SK-N-SH (cell line): ENCODE measurements at regions not wholly inside any gene's neighbourhood (a gene's known extent, or its start where the extent isn't known, plus 50 kb on each side); places are given as distances from the start of the nearest gene placed in this dataset.

Experiments used
- CTCF ChIA-PET: fragments of 300-600, 350-600 bp; formaldehyde crosslinking; extraction: SDS; loops from one replicate; lab custom pipeline; 2021; lab: Yijun Ruan, JAX
- POLR2A ChIA-PET: fragments of 350-600 bp; sonication (Branson Sonifier 250); formaldehyde crosslinking; extraction: SDS; loops from one replicate; lab custom pipeline; 2020; ENCODE audit warnings: antibody characterized with exemption, inconsistent platforms; lab: Yijun Ruan, JAX
- DNase-seq: peaks from one replicate; pipeline ENCODE4 v3.0.0; 2012
- H2AFZ ChIP-seq: fragments of 200-600 bp; sonication (generic); 2 replicates; pipeline ENCODE4 v1.8.1; 2016; ENCODE audit warnings: antibody characterized with exemption, mild to moderate bottlenecking, low read depth
- H3F3A ChIP-seq: fragments of 200-600 bp; sonication (generic); replicated peaks from 2 replicates; pipeline ENCODE3; 2016; ENCODE audit warnings: antibody characterized with exemption, mild to moderate bottlenecking; ENCODE audit not compliant: insufficient read depth
- H3K27ac ChIP-seq, 2 experiments: fragments of 200-500 bp in 1 of 2; fragments of 200-600 bp in 1 of 2; sonication (Bioruptor generic) in 1 of 2; sonication (generic), shearing (Covaris generic) in 1 of 2; 2 replicates each; pipeline versions ENCODE4 v1.5.1 to v1.6.1; 2014 to 2016; ENCODE audit warnings: low read depth in 2 of 2, inconsistent platforms in 1 of 2, low read length in 1 of 2, mild to moderate bottlenecking in 1 of 2, mixed read lengths in 1 of 2
- H3K27me3 ChIP-seq: fragments of 200-600 bp; sonication (generic), shearing (Covaris generic); 2 replicates; pipeline ENCODE4 v1.6.1; 2016; ENCODE audit warnings: mixed run types; ENCODE audit not compliant: insufficient read depth
- H3K36me3 ChIP-seq, 2 experiments: fragments of 200-500 bp in 1 of 2; fragments of 200-600 bp in 1 of 2; sonication (Bioruptor generic) in 1 of 2; sonication (generic) in 1 of 2; replicated peaks in 1 of 2; 2 replicates each; pipeline versions ENCODE3 to v1.5.1; 2014 to 2016; ENCODE audit warnings: low read length in 1 of 2, mild to moderate bottlenecking in 1 of 2; ENCODE audit not compliant: insufficient read depth in 2 of 2, control insufficient read depth in 1 of 2
- H3K4me1 ChIP-seq, 2 experiments: fragments of 200-500 bp in 1 of 2; fragments of 200-600 bp in 1 of 2; sonication (Bioruptor generic) in 1 of 2; sonication (generic), shearing (Covaris generic) in 1 of 2; 2 replicates each; pipeline versions ENCODE4 v1.5.1 to v1.6.1; 2014 to 2016; ENCODE audit warnings: low read depth in 1 of 2, low read length in 1 of 2, mixed run types in 1 of 2; ENCODE audit not compliant: insufficient read depth in 2 of 2, control insufficient read depth in 1 of 2
- H3K4me2 ChIP-seq: fragments of 200-600 bp; sonication (generic), shearing (Covaris generic); 2 replicates; pipeline ENCODE4 v1.6.1; 2017; ENCODE audit warnings: mixed run types
- H3K4me3 ChIP-seq, 2 experiments: fragments of 200-500 bp in 1 of 2; fragments of 200-600 bp in 1 of 2; sonication (Bioruptor generic) in 1 of 2; sonication (generic), shearing (Covaris generic) in 1 of 2; 2 replicates each; pipeline versions ENCODE4 v1.5.1 to v1.8.1; 2014 to 2016; ENCODE audit warnings: low read depth in 2 of 2, inconsistent platforms in 1 of 2, low read length in 1 of 2, mild to moderate bottlenecking in 1 of 2, mixed read lengths in 1 of 2, moderate library complexity in 1 of 2
- H3K79me2 ChIP-seq: fragments of 200-600 bp; sonication (generic); 2 replicates; pipeline ENCODE4 v1.8.1; 2017; ENCODE audit warnings: mild to moderate bottlenecking; ENCODE audit not compliant: insufficient read depth
- H3K9ac ChIP-seq: fragments of 200-600 bp; sonication (generic); 2 replicates; pipeline ENCODE4 v1.6.1; 2017; ENCODE audit warnings: mixed run types
- H3K9me2 ChIP-seq: fragments of 200-600 bp; sonication (generic); 2 replicates; pipeline ENCODE4 v1.6.1; 2017; ENCODE audit warnings: mixed run types
- H3K9me3 ChIP-seq: fragments of 200-600 bp; sonication (generic); 2 replicates; pipeline ENCODE4 v1.6.1; 2017; ENCODE audit warnings: mixed run types, mild to moderate bottlenecking, moderate library complexity
- H4K20me1 ChIP-seq: fragments of 200-600 bp; sonication (generic); 2 replicates; pipeline ENCODE4 v1.6.1; 2017; ENCODE audit warnings: mild to moderate bottlenecking, mixed run types; ENCODE audit not compliant: insufficient read depth
- EP300 ChIP-seq, 2 experiments: IDR thresholded peaks; 2 replicates each; pipeline versions ENCODE4 v1.4.0 to v1.6.1; 2012; ENCODE audit warnings: borderline replicate concordance in 1 of 2, low read depth in 1 of 2, low read length in 1 of 2
- FOSL2 ChIP-seq: IDR thresholded peaks from 2 replicates; pipeline ENCODE4 v1.4.0; 2012; ENCODE audit warnings: low read depth, mild to moderate bottlenecking, moderate library complexity, borderline replicate concordance
- FOXJ3 ChIP-seq: sonication (generic); formaldehyde crosslinking; IDR thresholded peaks from 2 replicates; pipeline ENCODE4 v1.5.1; 2020; ENCODE audit warnings: mild to moderate bottlenecking, missing genetic modification reagents
- FOXM1 ChIP-seq: IDR thresholded peaks from 2 replicates; pipeline ENCODE4 v1.4.0; 2012; ENCODE audit warnings: low read depth, mild to moderate bottlenecking
- IRF3 ChIP-seq: fragments of 150-350 bp; IDR thresholded peaks from 2 replicates; pipeline ENCODE4 v1.6.1; 2016; ENCODE audit warnings: mild to moderate bottlenecking, low read depth, low read length
- JUND ChIP-seq: IDR thresholded peaks from 2 replicates; pipeline ENCODE4 v1.4.0; 2012
- MXI1 ChIP-seq: IDR thresholded peaks from 2 replicates; pipeline ENCODE4 v1.6.1; 2012; ENCODE audit warnings: mild to moderate bottlenecking, low read depth, low read length, improper control_type of control experiment
- NFIC ChIP-seq: IDR thresholded peaks from 2 replicates; pipeline ENCODE4 v1.4.0; 2012; ENCODE audit warnings: borderline replicate concordance
- RXRA ChIP-seq: IDR thresholded peaks from 2 replicates; pipeline ENCODE4 v1.4.0; 2012; ENCODE audit warnings: low read depth, mild to moderate bottlenecking, borderline replicate concordance
- TCF12 ChIP-seq: IDR thresholded peaks from 2 replicates; pipeline ENCODE4 v1.4.0; 2012
- YY1 ChIP-seq: IDR thresholded peaks from 2 replicates; pipeline ENCODE4 v1.4.0; 2012; ENCODE audit warnings: low read depth, mild to moderate bottlenecking
- ZBTB33 ChIP-seq: IDR thresholded peaks from 2 replicates; pipeline ENCODE4 v1.4.0; 2012; ENCODE audit warnings: low read depth, borderline replicate concordance
- WGBS: methylation state at CpG from one replicate; pipeline ENCODE4 v1.1.6; 2017; ENCODE audit warnings: low lambda C conversion rate; 5-methylcytosine and 5-hydroxymethylcytosine counted together
- TF ChIP-seq, protein P1 (sequence below): fragments of 150-350 bp; IDR thresholded peaks from 2 replicates; pipeline ENCODE4 v1.6.1; 2017; ENCODE audit warnings: antibody characterized with exemption, low read length, low read depth, borderline replicate concordance
- TF ChIP-seq, protein P2 (sequence below): IDR thresholded peaks from 2 replicates; pipeline ENCODE4 v1.6.1; 2012; ENCODE audit warnings: mild to moderate bottlenecking, low read depth, low read length, moderate library complexity
- TF ChIP-seq, protein P3 (sequence below): IDR thresholded peaks from 2 replicates; pipeline ENCODE4; 2012

DNA sequence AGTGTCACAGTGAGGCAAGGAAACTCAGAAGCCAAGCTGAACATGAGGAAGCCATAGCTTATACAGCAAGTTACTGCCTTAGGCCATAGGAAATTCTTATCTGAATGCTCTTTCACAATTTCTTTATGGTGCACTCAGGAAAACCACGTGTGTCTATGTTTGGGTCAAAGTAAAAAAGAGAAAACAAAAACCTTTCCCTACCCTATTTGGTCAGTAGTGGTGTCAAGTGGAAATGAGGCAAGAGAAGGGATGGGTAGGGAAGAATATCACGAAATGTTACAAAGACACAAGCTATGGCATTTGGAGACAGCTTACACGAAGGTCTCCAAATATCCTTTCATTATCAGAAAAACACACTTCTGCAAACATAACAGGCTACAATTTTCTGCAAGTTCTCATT lies 83.4 kb upstream of the INPP4B start (continued):
- TF ChIP-seq, protein P1, sequence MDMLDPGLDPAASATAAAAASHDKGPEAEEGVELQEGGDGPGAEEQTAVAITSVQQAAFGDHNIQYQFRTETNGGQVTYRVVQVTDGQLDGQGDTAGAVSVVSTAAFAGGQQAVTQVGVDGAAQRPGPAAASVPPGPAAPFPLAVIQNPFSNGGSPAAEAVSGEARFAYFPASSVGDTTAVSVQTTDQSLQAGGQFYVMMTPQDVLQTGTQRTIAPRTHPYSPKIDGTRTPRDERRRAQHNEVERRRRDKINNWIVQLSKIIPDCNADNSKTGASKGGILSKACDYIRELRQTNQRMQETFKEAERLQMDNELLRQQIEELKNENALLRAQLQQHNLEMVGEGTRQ, result no peak
- TF ChIP-seq, protein P2, sequence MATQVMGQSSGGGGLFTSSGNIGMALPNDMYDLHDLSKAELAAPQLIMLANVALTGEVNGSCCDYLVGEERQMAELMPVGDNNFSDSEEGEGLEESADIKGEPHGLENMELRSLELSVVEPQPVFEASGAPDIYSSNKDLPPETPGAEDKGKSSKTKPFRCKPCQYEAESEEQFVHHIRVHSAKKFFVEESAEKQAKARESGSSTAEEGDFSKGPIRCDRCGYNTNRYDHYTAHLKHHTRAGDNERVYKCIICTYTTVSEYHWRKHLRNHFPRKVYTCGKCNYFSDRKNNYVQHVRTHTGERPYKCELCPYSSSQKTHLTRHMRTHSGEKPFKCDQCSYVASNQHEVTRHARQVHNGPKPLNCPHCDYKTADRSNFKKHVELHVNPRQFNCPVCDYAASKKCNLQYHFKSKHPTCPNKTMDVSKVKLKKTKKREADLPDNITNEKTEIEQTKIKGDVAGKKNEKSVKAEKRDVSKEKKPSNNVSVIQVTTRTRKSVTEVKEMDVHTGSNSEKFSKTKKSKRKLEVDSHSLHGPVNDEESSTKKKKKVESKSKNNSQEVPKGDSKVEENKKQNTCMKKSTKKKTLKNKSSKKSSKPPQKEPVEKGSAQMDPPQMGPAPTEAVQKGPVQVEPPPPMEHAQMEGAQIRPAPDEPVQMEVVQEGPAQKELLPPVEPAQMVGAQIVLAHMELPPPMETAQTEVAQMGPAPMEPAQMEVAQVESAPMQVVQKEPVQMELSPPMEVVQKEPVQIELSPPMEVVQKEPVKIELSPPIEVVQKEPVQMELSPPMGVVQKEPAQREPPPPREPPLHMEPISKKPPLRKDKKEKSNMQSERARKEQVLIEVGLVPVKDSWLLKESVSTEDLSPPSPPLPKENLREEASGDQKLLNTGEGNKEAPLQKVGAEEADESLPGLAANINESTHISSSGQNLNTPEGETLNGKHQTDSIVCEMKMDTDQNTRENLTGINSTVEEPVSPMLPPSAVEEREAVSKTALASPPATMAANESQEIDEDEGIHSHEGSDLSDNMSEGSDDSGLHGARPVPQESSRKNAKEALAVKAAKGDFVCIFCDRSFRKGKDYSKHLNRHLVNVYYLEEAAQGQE, result no peak
- TF ChIP-seq, protein P3, sequence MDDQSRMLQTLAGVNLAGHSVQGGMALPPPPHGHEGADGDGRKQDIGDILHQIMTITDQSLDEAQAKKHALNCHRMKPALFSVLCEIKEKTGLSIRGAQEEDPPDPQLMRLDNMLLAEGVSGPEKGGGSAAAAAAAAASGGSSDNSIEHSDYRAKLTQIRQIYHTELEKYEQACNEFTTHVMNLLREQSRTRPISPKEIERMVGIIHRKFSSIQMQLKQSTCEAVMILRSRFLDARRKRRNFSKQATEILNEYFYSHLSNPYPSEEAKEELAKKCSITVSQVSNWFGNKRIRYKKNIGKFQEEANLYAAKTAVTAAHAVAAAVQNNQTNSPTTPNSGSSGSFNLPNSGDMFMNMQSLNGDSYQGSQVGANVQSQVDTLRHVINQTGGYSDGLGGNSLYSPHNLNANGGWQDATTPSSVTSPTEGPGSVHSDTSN, result no peak
- TF ChIP-seq IRF3, result no peak

GRCh38 chr4:142933207-142933606 lies 87.1 kb upstream of the INPP4B start:
- ChIA-PET POLR2A (no interaction called here), CTCF (no interaction called here)
- no peak overlapping the region for H3K9ac ChIP-seq
- H3K27me3 ChIP-seq, result no peaks in the 10 kb centered on the region
- no peak for DNase-seq
- no peaks in the 10 kb centered on the region for H3K9me2 ChIP-seq
- no peak overlapping the region for H3K4me3 ChIP-seq
- no peak overlapping the region for H2AFZ ChIP-seq
- H3K4me1 ChIP-seq, result no peaks in the 10 kb centered on the region
- H3K9me3 ChIP-seq, result no peaks in the 10 kb centered on the region
- H3K79me2 ChIP-seq, result no peaks in the 10 kb centered on the region
- H3F3A ChIP-seq, result no peaks in the 10 kb centered on the region
- WGBS, result 40% methylated on average over 5 of the region's 5 CpGs
- no peak overlapping the region for H3K4me2 ChIP-seq
- H4K20me1 ChIP-seq, result no peaks in the 10 kb centered on the region
- no peak overlapping the region for H3K27ac ChIP-seq
- no peaks in the 10 kb centered on the region for H3K36me3 ChIP-seq
- TF ChIP-seq JUND, result no peak
- TF ChIP-seq IRF3, result no peak
- TF ChIP-seq RXRA, result no peak
- TF ChIP-seq FOXM1, result no peak
- no peak for TF ChIP-seq ZBTB33
- TF ChIP-seq, protein P1, result no peak
- no peak for TF ChIP-seq EP300 (IDR thresholded peaks at IDR 0.05; ENCODE audit: borderline replicate concordance in 1 of 2, low read depth in 1 of 2, low read length in 1 of 2)
- no peak for TF ChIP-seq MXI1
- TF ChIP-seq, protein P2, result no peak
- no peak for TF ChIP-seq FOXJ3 (CRISPR knock-in tag)
- no peak for TF ChIP-seq NFIC
- no peak for TF ChIP-seq YY1
- no peak for TF ChIP-seq TCF12
- TF ChIP-seq FOSL2, result no peak
